IPS DF 6.9 (cell line): ENCODE measurements at regions not wholly inside any gene's neighbourhood (a gene's known extent, or its start where the extent isn't known, plus 50 kb on each side); places are given as distances from the start of the nearest gene placed in this dataset.
"Not testable (repeated sequence)": the region's sequence is repeated elsewhere in the genome, so short reads cannot be mapped to it uniquely, and the experiment has no call there.

Experiments
- DNase-seq: peaks from one replicate; pipeline ENCODE4 v3.0.0-alpha.2; 2013; ENCODE audit warnings: low read depth, low spot score
- H3K27ac ChIP-seq: one replicate; pipeline ENCODE4 v1.5.1; 2013; ENCODE audit warnings: low read length, control low read depth
- H3K27me3 ChIP-seq: 2 replicates; pipeline ENCODE4 v1.6.1; 2013; ENCODE audit warnings: mild to moderate bottlenecking, low read length; ENCODE audit not compliant: control insufficient read depth, insufficient read depth
- H3K36me3 ChIP-seq: 2 replicates; pipeline ENCODE4 v1.6.1; 2013; ENCODE audit warnings: low read length; ENCODE audit not compliant: control insufficient read depth, insufficient read depth
- H3K4me1 ChIP-seq: 2 replicates; pipeline ENCODE4 v1.6.1; 2013; ENCODE audit warnings: low read length; ENCODE audit not compliant: control insufficient read depth, insufficient read depth
- H3K4me3 ChIP-seq: 2 replicates; pipeline ENCODE4 v1.5.1; 2013; ENCODE audit warnings: mild to moderate bottlenecking, low read length
- H3K9me3 ChIP-seq: 2 replicates; pipeline ENCODE4 v1.6.1; 2013; ENCODE audit warnings: low read length, inconsistent platforms; ENCODE audit not compliant: control insufficient read depth, insufficient read depth
- WGBS: extraction: QIAGEN DNeasy Blood & Tissue Kit; methylation state at CpG from one replicate; pipeline ENCODE4 v1.1.7; 2013; ENCODE audit warnings: mixed read lengths, missing lambda C conversion rate; ENCODE audit not compliant: insufficient read length, insufficient coverage; 5-methylcytosine and 5-hydroxymethylcytosine counted together

GRCh38 chr3:67248726-67249125, 250.6 kb downstream of the KBTBD8 start:
- H3K27me3 ChIP-seq = no peaks in the 10 kb centered on the region
- H3K27ac ChIP-seq = no peak overlapping the region
- no peak overlapping the region for H3K4me3 ChIP-seq
- H3K9me3 ChIP-seq = 0 out of 2 replicates have a peak, but pooled peaks cover 1% of the 10 kb centered on the region
- whole genome bisulfite sequencing = no CpG with 5 or more reads among the region's 3 CpGs
- no peaks in the 10 kb centered on the region for H3K4me1 ChIP-seq
- H3K36me3 ChIP-seq = no peaks in the 10 kb centered on the region
- DNase-seq = no peak

- not testable (repeated sequence) for H3K27me3 ChIP-seq, DNase-seq, H3K4me1 ChIP-seq, H3K9me3 ChIP-seq, H3K27ac ChIP-seq, H3K36me3 ChIP-seq, H3K4me3 ChIP-seq
- no CpG with 5 or more reads among the region's 1 CpG for WGBS
Observed at GRCh38 chr3:67252906-67253305, 254.8 kb downstream of the KBTBD8 start.

GRCh38 chr3:67278015-67278618, 280.0 kb downstream of the KBTBD8 start:
- no peaks in the 10 kb centered on the region for H3K27me3 ChIP-seq
- no CpG with 5 or more reads among the region's 3 CpGs for WGBS
- no peak for DNase-seq
- H3K36me3 ChIP-seq = no peaks in the 10 kb centered on the region
- H3K9me3 ChIP-seq = no peaks in the 10 kb centered on the region
- H3K4me3 ChIP-seq = no peak overlapping the region
- no peaks in the 10 kb centered on the region for H3K4me1 ChIP-seq
- no peak overlapping the region for H3K27ac ChIP-seq

GRCh38 chr3:67286586-67286985, 288.5 kb downstream of the KBTBD8 start:
- no peaks in the 10 kb centered on the region for H3K4me1 ChIP-seq
- no peaks in the 10 kb centered on the region for H3K27me3 ChIP-seq
- H3K27ac ChIP-seq = no peak overlapping the region
- no peak overlapping the region for H3K4me3 ChIP-seq
- DNase-seq = no peak
- H3K9me3 ChIP-seq = no peaks in the 10 kb centered on the region
- H3K36me3 ChIP-seq = no peaks in the 10 kb centered on the region
- WGBS = no CpG with 5 or more reads among the region's 2 CpGs

GRCh38 chr3:67288466-67289106, 290.5 kb downstream of the KBTBD8 start:
- no peak for DNase-seq
- WGBS = no CpG with 5 or more reads among the region's 1 CpG
- no peaks in the 10 kb centered on the region for H3K9me3 ChIP-seq

GRCh38 chr3:67289626-67290025, 291.5 kb downstream of the KBTBD8 start:
- no peaks in the 10 kb centered on the region for H3K9me3 ChIP-seq
- no CpG with 5 or more reads among the region's 1 CpG for WGBS
- no peaks in the 10 kb centered on the region for H3K36me3 ChIP-seq
- no peaks in the 10 kb centered on the region for H3K4me1 ChIP-seq
- H3K27me3 ChIP-seq = no peaks in the 10 kb centered on the region
- DNase-seq = no peak
- H3K27ac ChIP-seq = no peak overlapping the region
- no peak overlapping the region for H3K4me3 ChIP-seq

More at GRCh38 chr3:67288466-67289106, 290.5 kb downstream of the KBTBD8 start:
- no peak overlapping the region for H3K27ac ChIP-seq
- H3K4me1 ChIP-seq = no peaks in the 10 kb centered on the region
- no peak overlapping the region for H3K4me3 ChIP-seq
- H3K27me3 ChIP-seq = no peaks in the 10 kb centered on the region
- H3K36me3 ChIP-seq = no peaks in the 10 kb centered on the region

- no peaks in the 10 kb centered on the region for H3K9me3 ChIP-seq
- no CpG with 5 or more reads among the region's 4 CpGs for WGBS
- H3K4me3 ChIP-seq = no peak overlapping the region
Observed at GRCh38 chr3:67290438-67290837, 292.3 kb downstream of the KBTBD8 start.

GRCh38 chr3:67291287-67292252, 293.5 kb downstream of the KBTBD8 start:
- Histone ChIP-seq H3K4me3 (no peak overlapping the region), H3K4me1 (no peaks in the 10 kb centered on the region), H3K27me3 (no peaks in the 10 kb centered on the region), H3K36me3 (no peaks in the 10 kb centered on the region), H3K27ac (no peak overlapping the region), H3K9me3 (no peaks in the 10 kb centered on the region)
- no peak for DNase-seq
- no CpG with 5 or more reads among the region's 11 CpGs for WGBS

More at GRCh38 chr3:67290438-67290837, 292.3 kb downstream of the KBTBD8 start:
- no peak for DNase-seq
- Histone ChIP-seq H3K36me3 (no peaks in the 10 kb centered on the region), H3K27ac (no peak overlapping the region), H3K27me3 (no peaks in the 10 kb centered on the region), H3K4me1 (no peaks in the 10 kb centered on the region)

GRCh38 chr3:67292356-67293121, 294.4 kb downstream of the KBTBD8 start:
- Histone ChIP-seq H3K27me3 (no peaks in the 10 kb centered on the region), H3K4me3 (no peak overlapping the region), H3K27ac (no peak overlapping the region), H3K36me3 (no peaks in the 10 kb centered on the region), H3K9me3 (no peaks in the 10 kb centered on the region), H3K4me1 (no peaks in the 10 kb centered on the region)
- no CpG with 5 or more reads among the region's 3 CpGs for WGBS
- DNase-seq = no peak

- no peaks in the 10 kb centered on the region for H3K36me3 ChIP-seq
- no peak overlapping the region for H3K27ac ChIP-seq
- no peak for DNase-seq
- no CpG with 5 or more reads among the region's 3 CpGs for WGBS
- no peak overlapping the region for H3K4me3 ChIP-seq
- no peaks in the 10 kb centered on the region for H3K9me3 ChIP-seq
- no peaks in the 10 kb centered on the region for H3K27me3 ChIP-seq
- H3K4me1 ChIP-seq = no peaks in the 10 kb centered on the region
Observed at GRCh38 chr3:67294341-67294740, 296.2 kb downstream of the KBTBD8 start.
